NB4 (cell line): ENCODE measurements at regions not wholly inside any gene's neighbourhood (a gene's known extent, or its start where the extent isn't known, plus 50 kb on each side); places are given as distances from the start of the nearest gene placed in this dataset.
A peak's percentile ranks its signal among the peaks of the same experiment; 100 is the strongest.

Source experiments
- DNase-seq: peaks from one replicate; pipeline ENCODE4 v3.0.0; 2010; ENCODE audit warnings: low read depth
- H3K4me3 ChIP-seq: one replicate; pipeline ENCODE4 v1.5.1; 2011; ENCODE audit warnings: mild to moderate bottlenecking, low read depth, low read length, moderate library complexity
- MAX ChIP-seq: IDR thresholded peaks from 2 replicates; pipeline ENCODE4 v1.6.1; 2011; ENCODE audit warnings: low read depth, low read length
- MYC ChIP-seq: IDR thresholded peaks from 2 replicates; pipeline ENCODE4 v1.6.1; 2011; ENCODE audit warnings: low read depth, low read length
- POLR2A ChIP-seq: IDR thresholded peaks from 2 replicates; pipeline ENCODE4 v1.6.1; 2011; ENCODE audit warnings: mild to moderate bottlenecking; ENCODE audit not compliant: insufficient read length; ENCODE audit errors: extremely low read depth
- TF ChIP-seq, protein P1 (sequence below): IDR thresholded peaks from one replicate; pipeline ENCODE4 v1.5.1; 2012; ENCODE audit warnings: low read depth, low read length

DNA sequence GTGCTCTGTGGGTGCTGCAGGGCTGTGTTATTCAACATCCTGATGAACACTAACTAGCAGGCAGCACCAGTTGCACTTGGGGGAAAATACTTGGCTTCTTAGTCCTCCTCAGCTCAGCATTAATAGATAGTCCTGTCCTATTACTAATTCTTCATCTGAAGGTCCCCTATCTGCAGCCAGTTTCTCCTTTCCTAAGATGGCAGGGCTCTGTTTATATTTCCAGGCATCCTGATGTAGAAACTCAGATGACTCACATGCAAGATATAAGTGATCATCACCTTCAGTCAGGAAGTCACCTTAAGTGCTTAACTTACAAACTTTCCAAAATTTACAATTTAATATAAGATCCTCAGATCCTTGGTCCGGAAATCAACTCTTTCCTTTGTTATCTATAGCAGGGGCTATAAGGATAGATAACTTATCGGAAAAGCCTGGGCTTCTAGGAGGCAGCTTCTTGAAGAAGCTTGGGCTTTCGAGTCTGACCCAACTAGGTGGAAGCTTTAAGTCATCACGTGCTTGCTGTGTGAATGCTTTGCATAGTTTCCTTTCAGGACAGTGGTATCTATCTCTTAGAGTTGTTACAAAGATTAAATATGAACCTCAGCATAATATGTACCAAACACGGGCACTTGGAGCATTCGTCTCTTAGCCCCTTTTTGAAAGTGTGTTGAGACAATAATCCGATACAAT, 181.0 kb upstream of the GRIP1 start:
- H3K4me3 ChIP-seq: no peak overlapping the region
- no peak for DNase-seq
- no peak for TF ChIP-seq MYC
- TF ChIP-seq MAX: no peak
- TF ChIP-seq, protein P1, sequence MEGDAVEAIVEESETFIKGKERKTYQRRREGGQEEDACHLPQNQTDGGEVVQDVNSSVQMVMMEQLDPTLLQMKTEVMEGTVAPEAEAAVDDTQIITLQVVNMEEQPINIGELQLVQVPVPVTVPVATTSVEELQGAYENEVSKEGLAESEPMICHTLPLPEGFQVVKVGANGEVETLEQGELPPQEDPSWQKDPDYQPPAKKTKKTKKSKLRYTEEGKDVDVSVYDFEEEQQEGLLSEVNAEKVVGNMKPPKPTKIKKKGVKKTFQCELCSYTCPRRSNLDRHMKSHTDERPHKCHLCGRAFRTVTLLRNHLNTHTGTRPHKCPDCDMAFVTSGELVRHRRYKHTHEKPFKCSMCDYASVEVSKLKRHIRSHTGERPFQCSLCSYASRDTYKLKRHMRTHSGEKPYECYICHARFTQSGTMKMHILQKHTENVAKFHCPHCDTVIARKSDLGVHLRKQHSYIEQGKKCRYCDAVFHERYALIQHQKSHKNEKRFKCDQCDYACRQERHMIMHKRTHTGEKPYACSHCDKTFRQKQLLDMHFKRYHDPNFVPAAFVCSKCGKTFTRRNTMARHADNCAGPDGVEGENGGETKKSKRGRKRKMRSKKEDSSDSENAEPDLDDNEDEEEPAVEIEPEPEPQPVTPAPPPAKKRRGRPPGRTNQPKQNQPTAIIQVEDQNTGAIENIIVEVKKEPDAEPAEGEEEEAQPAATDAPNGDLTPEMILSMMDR: no peak
- no peak for TF ChIP-seq POLR2A

GRCh38 chr12:66860752-66861750, 182.2 kb upstream of the GRIP1 start:
- DNase-seq: peak; percentile 68
- no peak overlapping the region for H3K4me3 ChIP-seq
- no peak for TF ChIP-seq MAX
- TF ChIP-seq, protein P1: peak; percentile 96

- TF ChIP-seq MYC: no peak
- TF ChIP-seq POLR2A: no peak
- H3K4me3 ChIP-seq: no peak overlapping the region
- no peak for DNase-seq
Observed at GRCh38 chr12:66862356-66862985, 183.6 kb upstream of the GRIP1 start.

- no peak for DNase-seq
- no peak overlapping the region for H3K4me3 ChIP-seq
- TF ChIP-seq MYC: no peak
- TF ChIP-seq, protein P1: no peak
- no peak for TF ChIP-seq MAX
- TF ChIP-seq POLR2A: no peak
Observed at GRCh38 chr12:66863276-66863675, 184.4 kb upstream of the GRIP1 start.

DNA sequence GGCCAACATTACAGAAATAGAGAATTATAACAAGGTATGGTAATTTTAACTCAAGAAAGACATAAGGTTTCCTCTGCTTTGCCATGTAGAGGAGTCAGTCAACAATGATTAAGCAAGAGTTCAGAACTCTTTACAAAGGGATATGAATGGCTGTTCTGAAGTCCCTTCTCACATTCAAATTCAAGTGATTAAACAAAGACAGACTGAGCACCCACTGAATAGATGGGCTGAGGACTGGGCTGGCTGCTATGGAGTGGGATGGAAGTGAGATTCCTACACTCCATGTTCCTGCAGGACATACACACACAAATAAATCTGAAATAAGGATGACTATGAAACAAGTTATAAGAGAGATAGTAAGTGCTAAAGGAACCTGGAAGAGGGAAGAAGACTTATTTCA, 199.0 kb upstream of the GRIP1 start:
- no peak overlapping the region for H3K4me3 ChIP-seq
- TF ChIP-seq MAX (no peak), POLR2A (no peak), MYC (no peak)
- TF ChIP-seq, protein P1: no peak
- DNase-seq: no peak

- no peak overlapping the region for H3K4me3 ChIP-seq
- TF ChIP-seq MYC: no peak
- TF ChIP-seq, protein P1: no peak
- no peak for TF ChIP-seq MAX
- DNase-seq: no peak
Observed at GRCh38 chr12:66879409-66879808, 200.5 kb upstream of the GRIP1 start.
